Hepatocyte (in vitro differentiated cells): ENCODE measurements at regions not wholly inside any gene's neighbourhood (a gene's known extent, or its start where the extent isn't known, plus 50 kb on each side); places are given as distances from the start of the nearest gene placed in this dataset.

ENCODE experiments used
- EZH2 ChIP-seq: fragments of 200-600 bp; sonication (generic); IDR thresholded peaks from 2 replicates; pipeline ENCODE4 v1.6.1; 2016; ENCODE audit warnings: antibody characterized with exemption, mild to moderate bottlenecking, borderline replicate concordance
- TF ChIP-seq, protein P1 (sequence below): fragments of 200-600 bp; sonication (generic); IDR thresholded peaks from 2 replicates; pipeline ENCODE4 v1.5.1; 2016; ENCODE audit warnings: antibody characterized with exemption, mild to moderate bottlenecking; ENCODE audit not compliant: poor library complexity

DNA sequence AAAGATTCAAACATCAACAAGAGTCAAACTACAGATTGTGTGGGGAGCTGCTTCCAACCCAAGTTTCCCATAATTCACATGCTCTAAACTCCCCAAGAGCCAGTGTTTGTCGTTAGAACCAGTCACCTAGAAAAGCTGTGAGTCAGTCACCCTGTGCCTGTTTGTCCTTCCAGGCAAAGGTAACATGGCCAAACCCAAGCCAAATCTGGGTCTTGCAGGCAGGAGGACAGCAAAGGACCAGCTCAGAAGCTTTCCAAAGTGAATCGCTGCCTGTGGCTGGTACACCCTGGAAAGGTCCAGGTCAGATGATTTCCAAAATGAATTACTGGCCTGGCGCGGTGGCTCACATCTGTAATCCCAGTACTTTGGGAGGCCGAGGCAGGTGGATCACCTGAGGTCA, 251.5 kb downstream of the FAM43A start:
- TF ChIP-seq, protein P1, sequence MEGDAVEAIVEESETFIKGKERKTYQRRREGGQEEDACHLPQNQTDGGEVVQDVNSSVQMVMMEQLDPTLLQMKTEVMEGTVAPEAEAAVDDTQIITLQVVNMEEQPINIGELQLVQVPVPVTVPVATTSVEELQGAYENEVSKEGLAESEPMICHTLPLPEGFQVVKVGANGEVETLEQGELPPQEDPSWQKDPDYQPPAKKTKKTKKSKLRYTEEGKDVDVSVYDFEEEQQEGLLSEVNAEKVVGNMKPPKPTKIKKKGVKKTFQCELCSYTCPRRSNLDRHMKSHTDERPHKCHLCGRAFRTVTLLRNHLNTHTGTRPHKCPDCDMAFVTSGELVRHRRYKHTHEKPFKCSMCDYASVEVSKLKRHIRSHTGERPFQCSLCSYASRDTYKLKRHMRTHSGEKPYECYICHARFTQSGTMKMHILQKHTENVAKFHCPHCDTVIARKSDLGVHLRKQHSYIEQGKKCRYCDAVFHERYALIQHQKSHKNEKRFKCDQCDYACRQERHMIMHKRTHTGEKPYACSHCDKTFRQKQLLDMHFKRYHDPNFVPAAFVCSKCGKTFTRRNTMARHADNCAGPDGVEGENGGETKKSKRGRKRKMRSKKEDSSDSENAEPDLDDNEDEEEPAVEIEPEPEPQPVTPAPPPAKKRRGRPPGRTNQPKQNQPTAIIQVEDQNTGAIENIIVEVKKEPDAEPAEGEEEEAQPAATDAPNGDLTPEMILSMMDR: no peak
- TF ChIP-seq EZH2: no peak
